ENCODE measurements at regions not wholly inside any gene's neighbourhood (a gene's known extent, or its start where the extent isn't known, plus 50 kb on each side); places are given as distances from the start of the nearest gene placed in this dataset.

- TF ChIP-seq CTCF (IDR thresholded peaks at IDR 0.05; ENCODE audit: insufficient read depth, low read length) (no peak), POLR2AphosphoS5 (IDR thresholded peaks at IDR 0.05; ENCODE audit: low read depth) (no peak), SPI1 (IDR thresholded peaks at IDR 0.05; ENCODE audit: borderline replicate concordance, low read depth) (no peak)
- TF ChIP-seq, protein P1, sequence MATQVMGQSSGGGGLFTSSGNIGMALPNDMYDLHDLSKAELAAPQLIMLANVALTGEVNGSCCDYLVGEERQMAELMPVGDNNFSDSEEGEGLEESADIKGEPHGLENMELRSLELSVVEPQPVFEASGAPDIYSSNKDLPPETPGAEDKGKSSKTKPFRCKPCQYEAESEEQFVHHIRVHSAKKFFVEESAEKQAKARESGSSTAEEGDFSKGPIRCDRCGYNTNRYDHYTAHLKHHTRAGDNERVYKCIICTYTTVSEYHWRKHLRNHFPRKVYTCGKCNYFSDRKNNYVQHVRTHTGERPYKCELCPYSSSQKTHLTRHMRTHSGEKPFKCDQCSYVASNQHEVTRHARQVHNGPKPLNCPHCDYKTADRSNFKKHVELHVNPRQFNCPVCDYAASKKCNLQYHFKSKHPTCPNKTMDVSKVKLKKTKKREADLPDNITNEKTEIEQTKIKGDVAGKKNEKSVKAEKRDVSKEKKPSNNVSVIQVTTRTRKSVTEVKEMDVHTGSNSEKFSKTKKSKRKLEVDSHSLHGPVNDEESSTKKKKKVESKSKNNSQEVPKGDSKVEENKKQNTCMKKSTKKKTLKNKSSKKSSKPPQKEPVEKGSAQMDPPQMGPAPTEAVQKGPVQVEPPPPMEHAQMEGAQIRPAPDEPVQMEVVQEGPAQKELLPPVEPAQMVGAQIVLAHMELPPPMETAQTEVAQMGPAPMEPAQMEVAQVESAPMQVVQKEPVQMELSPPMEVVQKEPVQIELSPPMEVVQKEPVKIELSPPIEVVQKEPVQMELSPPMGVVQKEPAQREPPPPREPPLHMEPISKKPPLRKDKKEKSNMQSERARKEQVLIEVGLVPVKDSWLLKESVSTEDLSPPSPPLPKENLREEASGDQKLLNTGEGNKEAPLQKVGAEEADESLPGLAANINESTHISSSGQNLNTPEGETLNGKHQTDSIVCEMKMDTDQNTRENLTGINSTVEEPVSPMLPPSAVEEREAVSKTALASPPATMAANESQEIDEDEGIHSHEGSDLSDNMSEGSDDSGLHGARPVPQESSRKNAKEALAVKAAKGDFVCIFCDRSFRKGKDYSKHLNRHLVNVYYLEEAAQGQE (IDR thresholded peaks at IDR 0.05; ENCODE audit: insufficient replicate concordance, low read depth), result no peak
Measured at GRCh38 chr5:5986492-5987178, 391.7 kb downstream of the MED10 start.

Data from HL-60 (cell line).